Chondrocyte (in vitro differentiated cells): ENCODE measurements at regions not wholly inside any gene's neighbourhood (a gene's known extent, or its start where the extent isn't known, plus 50 kb on each side); places are given as distances from the start of the nearest gene placed in this dataset.

Source experiments
- DNase-seq: peaks from one replicate; pipeline ENCODE4 v3.0.0; 2021; ENCODE audit warnings: mixed read lengths, low spot score
- H3K27ac Mint-ChIP-seq: one replicate; pipeline ENCODE4 v1.8.0; 2021; ENCODE audit warnings: mild to moderate bottlenecking, moderate library complexity, mixed read lengths; ENCODE audit not compliant: unreplicated experiment
- H3K27me3 Mint-ChIP-seq: 2 replicates; pipeline ENCODE4 v1.8.0; 2021; ENCODE audit warnings: low read depth, mixed read lengths
- H3K36me3 Mint-ChIP-seq: 2 replicates; pipeline ENCODE4 v1.8.0; 2021; ENCODE audit warnings: low read depth, mixed read lengths
- H3K4me1 Mint-ChIP-seq: 2 replicates; pipeline ENCODE4 v1.8.0; 2021; ENCODE audit warnings: low read depth, mild to moderate bottlenecking, mixed read lengths
- H3K4me3 Mint-ChIP-seq: one replicate; pipeline ENCODE4 v1.8.0; 2021; ENCODE audit warnings: mild to moderate bottlenecking, moderate library complexity, mixed read lengths; ENCODE audit not compliant: unreplicated experiment
- H3K9me3 Mint-ChIP-seq: 2 replicates; pipeline ENCODE4 v1.8.0; 2021; ENCODE audit warnings: low read depth, mixed read lengths
- CTCF ChIP-seq: fragments of 200-600 bp; sonication (generic); IDR thresholded peaks from 2 replicates; pipeline ENCODE4 v1.5.0; 2021; ENCODE audit warnings: antibody characterized with exemption, mild to moderate bottlenecking, moderate library complexity

GRCh38 chr1:239566074-239566473 lies 179.7 kb downstream of the CHRM3 start:
- Mint-ChIP-seq H3K9me3 (no peaks in the 10 kb centered on the region), H3K27ac (no peak overlapping the region), H3K36me3 (no peaks in the 10 kb centered on the region), H3K27me3 (peaks cover 4% of the 10 kb centered on the region), H3K4me1 (no peaks in the 10 kb centered on the region), H3K4me3 (no peak overlapping the region)
- no peak for TF ChIP-seq CTCF
- no peak for DNase-seq

GRCh38 chr1:239570878-239571277 lies 184.5 kb downstream of the CHRM3 start:
- Mint-ChIP-seq H3K27ac (no peak overlapping the region), H3K9me3 (no peaks in the 10 kb centered on the region), H3K27me3 (peaks cover 4% of the 10 kb centered on the region), H3K36me3 (no peaks in the 10 kb centered on the region), H3K4me3 (no peak overlapping the region), H3K4me1 (no peaks in the 10 kb centered on the region)
- no peak for TF ChIP-seq CTCF
- DNase-seq: no peak

GRCh38 chr1:239572183-239572582 lies 185.8 kb downstream of the CHRM3 start:
- H3K4me3 Mint-ChIP-seq: no peak overlapping the region
- peaks cover 4% of the 10 kb centered on the region for H3K27me3 Mint-ChIP-seq
- no peaks in the 10 kb centered on the region for H3K9me3 Mint-ChIP-seq
- H3K27ac Mint-ChIP-seq: no peak overlapping the region
- H3K4me1 Mint-ChIP-seq: no peaks in the 10 kb centered on the region
- H3K36me3 Mint-ChIP-seq: no peaks in the 10 kb centered on the region
- TF ChIP-seq CTCF: no peak
- DNase-seq: no peak

GRCh38 chr1:239574112-239574511 lies 187.7 kb downstream of the CHRM3 start:
- no peak for DNase-seq
- peaks cover 5% of the 10 kb centered on the region for H3K27me3 Mint-ChIP-seq
- TF ChIP-seq CTCF: no peak

GRCh38 chr1:239575113-239575512 lies 188.7 kb downstream of the CHRM3 start:
- no peak for DNase-seq
- H3K9me3 Mint-ChIP-seq: no peaks in the 10 kb centered on the region
- no peak for TF ChIP-seq CTCF
- no peak overlapping the region for H3K27ac Mint-ChIP-seq
- H3K27me3 Mint-ChIP-seq: peaks cover 5% of the 10 kb centered on the region
- no peaks in the 10 kb centered on the region for H3K36me3 Mint-ChIP-seq
- H3K4me3 Mint-ChIP-seq: no peak overlapping the region
- no peaks in the 10 kb centered on the region for H3K4me1 Mint-ChIP-seq

More at GRCh38 chr1:239574112-239574511, 187.7 kb downstream of the CHRM3 start:
- Mint-ChIP-seq H3K36me3 (no peaks in the 10 kb centered on the region), H3K9me3 (no peaks in the 10 kb centered on the region), H3K4me3 (no peak overlapping the region), H3K4me1 (no peaks in the 10 kb centered on the region), H3K27ac (no peak overlapping the region)
